ENCODE measurements at regions not wholly inside any gene's neighbourhood (a gene's known extent, or its start where the extent isn't known, plus 50 kb on each side); places are given as distances from the start of the nearest gene placed in this dataset.

DNA sequence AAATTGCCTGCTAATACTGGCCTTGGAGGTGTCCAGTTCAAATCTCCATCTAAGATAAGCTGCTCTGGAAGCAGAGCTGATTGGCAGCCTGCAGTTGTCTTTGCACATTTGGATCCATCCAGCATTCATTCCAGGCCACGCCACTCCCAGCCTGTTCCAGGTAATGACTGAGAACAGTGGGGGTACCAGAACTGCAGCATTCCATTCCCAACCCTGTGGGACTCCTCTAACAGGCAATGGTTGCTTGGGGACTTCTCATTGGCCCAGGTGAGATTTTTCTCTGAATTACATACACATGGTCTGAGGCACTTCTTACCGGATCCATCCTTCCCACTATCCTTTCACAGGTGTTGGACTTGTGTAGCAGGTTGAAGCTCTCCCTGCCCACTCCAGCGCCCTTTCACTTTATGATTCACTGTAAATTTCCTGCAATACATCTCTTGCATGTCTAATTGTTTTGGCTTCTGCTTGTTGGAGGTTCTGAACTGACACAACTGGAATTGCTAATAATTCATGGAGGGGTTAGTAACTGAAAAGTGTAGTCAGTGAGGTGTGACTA lies 206.1 kb upstream of the ZFHX3 start:
- TF ChIP-seq POLR2AphosphoS5 (IDR thresholded peaks at IDR 0.05; ENCODE audit: low read depth, low read length) (no peak), POLR2A (IDR thresholded peaks at IDR 0.05; ENCODE audit: low read depth, low read length) (no peak)
